NCI-H146 treated with DMSO at 0.1 percent for 48 hours (cell line): ENCODE measurements at regions not wholly inside any gene's neighbourhood (a gene's known extent, or its start where the extent isn't known, plus 50 kb on each side); places are given as distances from the start of the nearest gene placed in this dataset.
"Not testable (repeated sequence)": the region's sequence is repeated elsewhere in the genome, so short reads cannot be mapped to it uniquely, and the experiment has no call there.

Experiments used
- DNase-seq: peaks from one replicate; lab custom pipeline; 2025; ENCODE audit not compliant: unreplicated experiment; lab: John Stamatoyannopoulos, UW

DNA sequence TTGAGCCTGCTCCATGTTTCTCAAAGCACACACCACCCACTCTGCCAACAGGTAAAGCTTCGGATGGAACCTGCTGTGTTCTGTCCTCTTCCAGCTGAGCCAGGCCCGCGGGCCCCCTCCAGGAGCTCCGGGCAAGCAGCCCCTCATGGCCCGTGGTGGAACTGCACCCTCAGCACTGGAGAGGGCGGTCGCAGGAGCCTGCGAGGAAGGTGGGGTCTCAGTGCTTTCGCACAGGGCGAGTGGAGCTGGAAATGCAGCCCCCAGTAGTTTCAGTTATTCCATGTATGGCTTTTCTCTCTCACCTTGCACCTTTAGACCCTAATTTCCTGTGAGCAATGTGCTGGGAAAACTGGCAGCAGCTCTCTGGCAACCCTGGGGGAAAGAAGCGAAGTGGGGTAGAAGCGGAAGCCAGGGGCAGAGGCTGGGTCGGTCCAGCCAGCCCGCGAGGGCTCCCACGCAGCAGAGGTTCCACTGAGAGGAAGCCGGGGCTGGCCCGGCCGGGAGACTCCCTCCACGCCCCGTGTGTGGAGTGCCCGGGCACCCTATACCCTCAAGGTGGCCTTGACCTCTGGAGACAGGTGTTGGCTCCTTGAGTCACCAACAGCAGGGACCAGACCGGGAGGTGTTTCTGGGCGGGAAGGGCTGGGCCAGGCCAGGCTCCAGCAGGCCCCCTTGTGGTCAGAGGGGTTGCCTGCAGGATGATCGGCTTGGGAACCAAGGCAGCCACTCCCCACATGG lies 119.9 kb upstream of the TMEM45B start:
- DNase-seq, result peak; percentile 14

DNA sequence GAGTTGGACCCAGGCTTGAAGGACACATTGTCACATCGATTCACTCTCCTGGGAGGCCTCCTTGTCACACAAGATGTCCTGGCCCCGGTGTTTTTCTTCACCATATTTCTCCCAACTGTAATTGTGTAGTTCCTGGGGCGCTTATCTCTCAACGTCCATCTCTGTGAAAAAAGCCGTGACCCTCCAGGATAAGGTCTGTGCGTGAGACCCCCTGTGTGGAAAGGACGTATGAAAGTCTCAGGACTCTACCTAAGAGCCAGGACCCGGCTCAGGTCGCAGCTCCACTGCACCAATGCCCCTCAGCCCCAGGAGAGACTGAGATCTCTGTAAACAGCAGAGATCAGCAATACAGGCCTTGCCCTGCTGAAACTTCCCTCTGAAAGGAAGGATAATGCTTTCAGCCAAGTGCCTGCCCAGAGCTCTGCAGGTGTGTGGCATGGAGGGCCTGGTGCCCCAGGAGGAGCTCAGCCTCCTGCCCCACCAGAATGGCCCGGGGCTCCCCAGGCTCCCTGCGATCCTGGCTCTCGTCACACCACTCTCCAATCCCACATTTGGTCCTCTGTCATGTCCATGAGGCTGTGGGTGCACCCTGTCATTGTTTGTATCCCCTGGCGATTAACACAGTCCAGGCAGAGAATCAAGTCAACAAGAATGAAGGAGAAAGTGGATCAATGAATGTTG lies 119.2 kb upstream of the TMEM45B start:
- no peak for DNase-seq

DNA sequence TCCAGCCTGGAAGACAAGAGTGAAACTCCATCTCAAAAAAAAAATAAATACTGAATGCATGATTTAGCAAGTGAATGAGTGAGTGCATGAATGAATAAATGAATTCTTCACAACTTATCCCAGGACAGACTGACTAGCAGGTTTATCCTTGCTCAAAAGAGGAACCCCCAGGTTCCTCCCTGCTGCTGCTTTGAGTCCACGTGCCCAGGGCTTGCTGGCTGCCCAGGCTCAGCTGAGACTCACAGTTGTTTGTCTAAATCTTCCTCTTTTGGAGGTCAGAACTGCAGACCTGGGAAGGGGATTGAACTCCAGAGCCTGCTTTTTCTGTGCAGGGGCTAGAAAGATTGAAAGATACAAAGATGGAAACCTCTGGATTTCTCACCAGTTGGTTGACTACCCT lies 117.4 kb upstream of the TMEM45B start:
- DNase-seq, result no peak

GRCh38 chr11:129699711-129700304 lies 115.8 kb upstream of the TMEM45B start:
- DNase-seq, result no peak

DNA sequence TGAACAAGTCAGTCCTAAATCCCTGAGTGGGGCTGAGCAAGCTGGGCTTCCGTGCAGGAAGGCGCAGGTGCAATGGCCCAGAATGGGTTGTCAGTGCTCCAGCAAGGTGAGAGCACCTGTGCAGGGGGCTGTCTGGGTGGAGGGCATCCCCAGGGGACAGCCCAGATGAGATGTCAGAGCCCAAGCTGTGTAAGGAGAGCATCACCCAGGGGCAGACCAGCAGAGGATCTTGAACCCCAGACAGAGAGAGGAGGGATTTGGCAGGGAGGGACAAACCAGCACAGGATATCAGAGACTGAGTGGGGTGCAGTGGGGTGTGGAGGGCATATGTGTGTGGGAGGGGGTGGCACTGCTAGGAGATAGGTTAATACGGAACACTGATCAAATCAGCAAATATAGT lies 114.9 kb upstream of the TMEM45B start:
- no peak for DNase-seq

DNA sequence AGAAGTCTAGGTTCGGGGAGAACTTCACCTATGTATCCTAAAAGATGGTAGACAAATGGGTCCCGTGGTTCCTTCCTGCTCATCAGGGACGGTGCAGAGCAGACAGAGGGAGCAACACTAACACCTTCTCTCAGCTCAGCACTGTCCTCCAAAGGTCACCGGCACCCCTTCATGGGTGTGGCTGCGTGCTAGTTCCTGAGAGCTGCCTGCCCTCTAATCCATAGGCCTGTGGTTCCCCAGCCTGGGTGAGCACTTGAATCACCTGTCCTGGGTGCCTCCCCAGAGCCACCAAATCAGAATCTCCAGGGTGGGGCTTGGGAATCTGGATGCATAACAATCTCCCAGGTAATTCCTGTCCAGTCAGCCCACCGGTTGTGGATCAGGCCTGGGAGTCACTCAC lies 113.9 kb upstream of the TMEM45B start:
- DNase-seq, result no peak

DNA sequence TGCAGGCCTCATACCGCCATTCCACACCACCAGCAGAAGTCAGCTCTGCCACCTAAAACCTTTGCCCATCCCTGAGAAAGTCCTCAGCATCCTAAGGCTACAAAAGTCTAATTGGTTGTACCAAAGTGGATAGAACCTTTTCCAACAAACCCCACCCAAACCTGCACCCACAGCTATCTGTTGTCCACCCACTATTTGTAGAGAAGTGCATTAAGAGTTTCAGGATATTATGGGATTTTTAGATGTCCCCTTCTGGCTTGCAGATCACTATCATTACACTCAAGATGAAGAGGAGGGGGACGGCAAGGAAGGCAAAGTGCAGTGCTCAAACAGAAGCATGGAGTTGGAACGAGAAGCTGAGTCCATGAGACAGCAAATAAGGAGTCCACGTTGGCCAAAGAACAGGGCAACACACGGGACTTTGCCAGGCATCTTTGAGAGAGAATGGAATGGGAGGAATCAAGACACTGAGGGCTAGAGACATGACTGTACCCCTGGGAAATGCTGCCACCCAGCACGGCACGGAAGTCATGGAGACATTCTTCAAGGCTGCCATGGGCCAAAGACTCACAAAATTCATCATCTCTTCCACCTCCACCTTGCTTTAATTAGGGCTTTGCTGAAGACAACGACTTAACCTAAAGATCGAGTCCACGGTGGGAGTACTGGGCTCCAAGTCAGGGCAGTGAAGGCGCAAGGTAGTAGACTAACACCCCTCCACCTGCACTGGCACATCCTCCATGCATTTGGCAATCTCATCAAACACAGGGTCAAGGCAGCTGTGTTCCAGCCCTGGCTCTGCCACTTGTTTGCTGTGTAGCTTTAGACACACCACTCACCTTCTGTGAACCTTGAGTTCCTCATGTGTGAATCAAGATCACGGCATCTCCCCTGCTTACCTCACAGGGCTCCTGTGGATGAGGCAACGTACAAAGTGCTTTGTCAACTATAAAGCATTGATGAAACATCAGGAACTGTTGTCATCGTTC lies 112.9 kb upstream of the TMEM45B start:
- no peak for DNase-seq

GRCh38 chr11:129703846-129704245 lies 111.8 kb upstream of the TMEM45B start:
- DNase-seq, result no peak

GRCh38 chr11:129704831-129705230 lies 110.8 kb upstream of the TMEM45B start:
- no peak for DNase-seq

GRCh38 chr11:129705341-129705740 lies 110.3 kb upstream of the TMEM45B start:
- no peak for DNase-seq

DNA sequence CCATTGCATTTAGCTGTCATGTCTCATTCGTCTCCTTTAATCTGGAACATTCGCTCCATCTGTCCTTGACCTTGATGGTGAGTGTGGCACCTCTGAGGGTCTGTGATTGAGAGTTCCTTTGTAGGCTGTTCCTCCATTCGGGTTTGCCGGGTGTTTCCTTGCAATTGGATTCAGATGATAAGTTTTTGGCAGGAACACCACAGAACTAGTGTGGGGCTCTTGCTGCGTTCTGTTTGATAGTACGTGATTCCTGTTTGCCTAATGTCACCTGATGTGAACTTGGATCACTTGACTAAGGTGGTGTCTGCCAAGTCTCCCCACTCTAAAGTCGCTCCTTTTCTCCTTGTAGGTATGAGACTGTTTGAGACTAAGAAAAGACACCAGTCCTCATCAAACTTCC lies 109.7 kb upstream of the TMEM45B start:
- DNase-seq, result no peak

DNA sequence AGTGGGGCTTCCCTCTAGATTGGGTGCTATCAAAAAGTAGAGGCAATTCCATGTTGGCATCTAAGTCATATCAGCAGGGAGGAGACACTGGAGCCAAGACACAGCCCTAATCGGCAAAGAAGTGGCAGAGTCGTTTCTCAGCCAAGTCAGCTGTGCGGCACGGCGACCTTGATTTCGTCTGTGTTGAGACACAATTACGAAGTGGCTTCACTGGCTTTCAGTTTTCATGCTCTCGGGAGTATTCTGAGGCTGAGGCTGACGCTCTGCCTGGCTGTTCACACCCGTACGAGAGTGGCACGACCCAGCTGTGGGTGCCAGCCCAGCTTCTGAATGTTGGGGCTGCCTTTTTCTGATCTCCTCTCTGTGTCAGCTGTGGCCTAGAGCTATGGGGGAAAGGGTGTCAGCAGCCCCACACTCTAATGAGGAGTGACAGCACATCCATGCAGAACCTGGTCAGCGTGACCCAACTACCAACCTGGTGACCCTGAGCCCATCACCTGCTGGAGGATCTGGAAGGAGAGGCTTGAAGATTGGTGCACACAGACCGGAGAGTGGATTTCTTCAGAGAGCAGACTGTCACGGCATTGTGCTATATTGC lies 105.7 kb upstream of the TMEM45B start:
- no peak for DNase-seq

GRCh38 chr11:129710423-129710822 lies 105.2 kb upstream of the TMEM45B start:
- no peak for DNase-seq

- DNase-seq, result no peak
Observed at GRCh38 chr11:129711760-129712159, 103.9 kb upstream of the TMEM45B start.

DNA sequence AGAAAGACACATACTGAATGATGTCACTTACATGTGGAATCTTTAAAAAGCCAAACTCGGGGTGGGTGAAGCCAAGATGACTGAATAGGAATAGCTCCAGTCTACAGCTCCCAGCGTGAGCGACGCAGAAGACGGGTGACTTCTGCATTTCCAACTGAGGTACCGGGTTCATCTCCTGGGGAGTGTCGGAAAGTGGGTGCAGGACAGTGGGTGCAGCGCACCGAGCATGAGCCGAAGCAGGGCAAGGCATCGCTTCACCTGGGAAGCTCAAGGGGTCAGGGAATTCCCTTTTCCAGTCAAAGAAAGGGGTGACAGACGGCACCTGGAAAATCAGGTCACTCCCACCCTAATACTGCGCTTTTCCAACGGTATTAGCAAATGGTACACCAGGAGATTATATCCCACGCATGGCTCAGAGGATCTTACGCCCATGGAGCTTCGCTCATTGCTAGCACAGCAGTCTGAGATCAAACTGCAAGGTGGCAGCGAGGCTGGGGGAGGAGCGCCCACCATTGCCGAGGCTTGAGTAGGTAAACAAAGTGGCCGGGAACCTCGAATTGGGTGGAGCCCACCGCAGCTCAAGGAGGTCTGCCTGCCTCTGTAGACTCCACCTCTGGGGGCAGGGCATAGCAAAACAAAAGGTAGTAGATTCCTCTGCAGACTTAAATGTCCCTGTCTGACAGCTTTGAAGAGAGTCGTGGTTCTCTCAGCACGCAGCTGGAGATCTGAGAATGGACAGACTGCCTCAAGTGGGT lies 103.0 kb upstream of the TMEM45B start:
- DNase-seq, result not testable (repeated sequence)

GRCh38 chr11:129719037-129719436 lies 96.6 kb upstream of the TMEM45B start:
- no peak for DNase-seq

- DNase-seq, result no peak
Observed at GRCh38 chr11:129720156-129720555, 95.5 kb upstream of the TMEM45B start.

DNA sequence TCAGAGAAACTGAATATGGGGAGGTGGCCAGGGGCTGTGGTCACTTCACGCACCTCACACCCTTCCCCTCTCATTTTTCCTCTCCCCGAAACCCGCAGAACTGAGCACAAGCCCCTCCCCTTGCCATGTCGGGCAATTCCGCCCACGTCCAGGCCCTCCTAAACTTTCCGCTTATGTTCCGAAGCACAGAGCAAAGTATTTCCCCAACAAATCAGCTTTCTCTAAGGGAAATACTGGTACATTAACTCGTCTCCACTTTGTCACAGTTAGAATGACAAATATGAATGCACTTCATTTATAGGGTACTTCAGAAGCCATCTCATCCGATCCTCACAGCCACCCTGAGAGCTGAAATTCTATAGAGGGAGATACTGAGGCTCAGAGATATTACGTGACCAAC lies 94.7 kb upstream of the TMEM45B start:
- no peak for DNase-seq

GRCh38 chr11:129721685-129722084 lies 94.0 kb upstream of the TMEM45B start:
- DNase-seq, result no peak

GRCh38 chr11:129722529-129722928 lies 93.1 kb upstream of the TMEM45B start:
- no peak for DNase-seq
